AG10803 (cell line): ENCODE measurements at regions not wholly inside any gene's neighbourhood (a gene's known extent, or its start where the extent isn't known, plus 50 kb on each side); places are given as distances from the start of the nearest gene placed in this dataset.

Experiments
- DNase-seq: peaks from one replicate; pipeline ENCODE4 v3.0.0; 2010; ENCODE audit warnings: low read depth
- H3K4me3 ChIP-seq: 2 replicates; pipeline ENCODE4 v1.5.1; 2011; ENCODE audit warnings: mild to moderate bottlenecking, low read length, control low read depth
- TF ChIP-seq, protein P1 (sequence below): conservative IDR thresholded peaks from 2 replicates; pipeline ENCODE4 v1.5.1; 2011; ENCODE audit warnings: mild to moderate bottlenecking, low read length, control low read depth, inconsistent platforms

DNA sequence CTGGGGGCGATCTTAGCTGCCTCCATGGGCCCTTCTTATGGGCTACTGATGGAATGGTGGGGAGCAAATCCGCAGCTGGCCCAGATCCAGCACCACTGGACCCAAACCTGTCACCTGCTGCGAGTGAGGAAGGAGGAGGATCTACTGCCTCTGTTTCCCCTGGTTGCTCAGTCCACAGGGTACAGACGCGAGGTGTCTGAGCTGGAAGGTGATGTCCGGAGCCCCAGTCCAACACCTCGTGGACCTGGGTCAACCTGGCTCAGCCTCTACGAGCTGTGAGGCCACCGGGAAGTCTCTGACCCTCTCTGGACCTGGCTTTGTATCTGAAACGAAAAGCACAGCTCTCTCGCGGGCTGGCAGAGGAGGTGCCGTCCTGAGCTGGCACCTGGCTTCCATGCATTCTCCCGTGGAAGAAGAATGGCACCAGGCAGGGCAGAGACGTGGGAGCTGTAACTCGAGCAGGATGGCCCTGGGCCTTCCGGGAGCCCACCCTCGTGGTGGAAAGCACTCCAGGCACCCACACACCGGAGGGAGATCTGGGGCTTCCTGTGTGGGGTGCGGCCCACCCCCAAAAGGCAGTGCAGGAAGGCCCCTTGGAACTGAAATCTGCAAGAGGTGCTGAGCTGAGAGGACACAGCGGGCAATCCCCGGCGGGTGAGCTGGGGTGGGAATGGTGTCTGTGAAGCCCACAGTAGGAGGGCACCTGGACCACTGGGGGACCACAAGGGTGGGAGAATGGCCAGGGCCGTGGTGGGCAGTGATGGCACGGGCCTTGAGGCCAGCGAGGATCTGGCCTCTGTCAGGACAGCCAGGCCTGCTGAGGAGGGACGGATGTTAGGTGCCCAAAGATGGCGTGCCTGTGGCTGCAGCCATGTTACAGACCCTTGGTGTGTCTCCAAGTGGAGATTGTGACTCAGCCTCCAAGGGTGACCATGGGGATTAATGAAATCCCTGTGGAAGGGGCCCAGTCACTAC, 133.4 kb downstream of the OLFM1 start:
- TF ChIP-seq, protein P1, sequence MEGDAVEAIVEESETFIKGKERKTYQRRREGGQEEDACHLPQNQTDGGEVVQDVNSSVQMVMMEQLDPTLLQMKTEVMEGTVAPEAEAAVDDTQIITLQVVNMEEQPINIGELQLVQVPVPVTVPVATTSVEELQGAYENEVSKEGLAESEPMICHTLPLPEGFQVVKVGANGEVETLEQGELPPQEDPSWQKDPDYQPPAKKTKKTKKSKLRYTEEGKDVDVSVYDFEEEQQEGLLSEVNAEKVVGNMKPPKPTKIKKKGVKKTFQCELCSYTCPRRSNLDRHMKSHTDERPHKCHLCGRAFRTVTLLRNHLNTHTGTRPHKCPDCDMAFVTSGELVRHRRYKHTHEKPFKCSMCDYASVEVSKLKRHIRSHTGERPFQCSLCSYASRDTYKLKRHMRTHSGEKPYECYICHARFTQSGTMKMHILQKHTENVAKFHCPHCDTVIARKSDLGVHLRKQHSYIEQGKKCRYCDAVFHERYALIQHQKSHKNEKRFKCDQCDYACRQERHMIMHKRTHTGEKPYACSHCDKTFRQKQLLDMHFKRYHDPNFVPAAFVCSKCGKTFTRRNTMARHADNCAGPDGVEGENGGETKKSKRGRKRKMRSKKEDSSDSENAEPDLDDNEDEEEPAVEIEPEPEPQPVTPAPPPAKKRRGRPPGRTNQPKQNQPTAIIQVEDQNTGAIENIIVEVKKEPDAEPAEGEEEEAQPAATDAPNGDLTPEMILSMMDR, result no peak
- DNase-seq, result no peak

DNA sequence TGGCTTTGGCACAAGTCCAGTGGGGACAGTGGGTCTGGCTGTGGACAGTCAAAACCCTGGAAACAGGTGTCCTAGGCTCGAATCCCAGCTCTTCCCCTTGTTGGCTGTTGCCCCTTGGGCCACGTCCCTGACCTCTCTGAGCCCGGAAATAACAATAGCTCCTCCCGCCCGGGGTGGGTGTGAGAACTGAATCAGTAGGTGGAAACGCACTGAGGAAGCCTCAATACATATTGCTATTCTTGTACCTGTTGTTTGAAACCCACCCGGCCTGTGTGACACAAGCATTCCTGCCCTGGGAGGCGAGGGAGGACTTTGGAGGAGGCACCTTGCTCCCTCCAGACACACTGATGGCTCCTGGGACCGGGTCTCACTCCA, 134.1 kb downstream of the OLFM1 start:
- TF ChIP-seq, protein P1, result no peak
- DNase-seq, result no peak
- no peak overlapping the region for H3K4me3 ChIP-seq

More for the DNA sequence above, 133.4 kb downstream of the OLFM1 start:
- H3K4me3 ChIP-seq, result no peak overlapping the region

DNA sequence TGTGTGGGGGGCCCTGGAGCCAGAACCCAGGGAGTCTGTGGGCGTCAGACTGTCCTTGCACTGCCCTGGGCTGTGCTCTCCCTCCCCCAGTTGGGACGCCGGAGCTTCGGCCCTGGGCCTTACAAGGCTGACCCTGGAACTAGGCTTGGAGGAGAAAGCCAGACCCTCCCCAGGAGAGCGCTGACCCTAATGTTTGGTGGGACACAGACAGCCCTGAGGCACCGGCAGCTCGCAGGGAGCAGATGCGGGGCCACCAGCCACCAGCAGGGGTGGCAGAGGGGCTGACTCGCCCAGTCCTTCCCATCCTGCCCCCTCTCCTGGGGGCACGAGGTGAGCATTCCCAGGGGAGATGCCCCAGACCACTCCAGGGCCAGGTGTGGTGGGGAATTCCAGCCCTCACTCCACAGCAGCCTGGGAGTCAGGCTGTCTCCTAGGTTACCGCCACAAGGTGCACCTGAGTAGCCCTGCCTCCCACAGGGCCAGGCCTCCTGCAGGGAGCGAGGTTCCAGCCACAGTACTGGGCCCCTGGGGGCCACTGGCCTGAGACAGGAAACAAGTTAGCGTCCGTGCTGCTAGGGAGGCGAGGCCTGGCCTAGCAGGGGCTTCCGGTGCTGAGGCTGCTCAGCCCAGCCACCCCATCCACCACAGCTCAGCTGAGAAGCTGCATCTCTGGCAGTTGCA, 134.6 kb downstream of the OLFM1 start:
- TF ChIP-seq, protein P1, result no peak
- no peak overlapping the region for H3K4me3 ChIP-seq
- no peak for DNase-seq

DNA sequence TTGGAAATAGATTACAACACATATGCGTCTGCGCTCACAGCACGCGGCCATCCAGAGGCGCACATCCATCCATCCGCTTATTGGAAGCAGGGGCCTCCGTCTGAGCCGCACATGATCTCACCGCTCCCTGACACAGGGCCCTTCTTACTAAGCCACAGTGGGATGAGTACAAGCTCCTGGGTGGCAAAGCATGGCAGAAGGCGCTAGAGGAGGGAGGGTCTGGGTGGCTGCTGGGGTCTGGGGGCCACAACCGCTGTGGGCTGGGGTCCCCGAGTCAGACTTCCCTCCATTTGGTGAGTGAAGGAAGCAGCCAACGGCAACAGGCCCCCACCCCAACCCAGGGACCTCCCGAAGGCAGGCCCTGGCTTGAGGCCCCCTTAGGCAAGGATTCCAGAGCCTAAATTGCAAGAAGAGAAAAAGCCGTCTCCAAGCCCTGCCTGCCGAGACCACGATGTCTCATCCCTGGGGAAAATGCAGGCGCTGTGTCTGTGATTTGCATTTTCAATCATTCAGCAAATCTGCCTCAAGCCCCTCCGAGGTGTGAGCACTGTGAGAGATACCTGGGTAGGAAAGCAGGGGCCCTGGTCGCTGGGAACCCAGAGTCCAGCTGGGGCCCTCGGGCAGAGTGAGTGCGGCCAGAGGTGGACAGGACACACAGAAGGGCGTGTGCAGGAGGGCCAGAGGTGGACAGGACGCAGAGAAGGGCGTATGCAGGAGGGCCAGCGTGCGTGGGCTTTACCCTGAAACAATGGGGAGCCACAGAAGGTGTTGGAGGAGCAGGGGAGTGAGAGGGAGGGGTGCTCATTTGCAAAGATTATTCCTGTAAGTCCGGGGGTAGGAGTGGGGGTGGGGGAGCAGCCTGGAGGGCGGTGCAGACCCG, 135.7 kb downstream of the OLFM1 start:
- TF ChIP-seq, protein P1, result no peak

DNA sequence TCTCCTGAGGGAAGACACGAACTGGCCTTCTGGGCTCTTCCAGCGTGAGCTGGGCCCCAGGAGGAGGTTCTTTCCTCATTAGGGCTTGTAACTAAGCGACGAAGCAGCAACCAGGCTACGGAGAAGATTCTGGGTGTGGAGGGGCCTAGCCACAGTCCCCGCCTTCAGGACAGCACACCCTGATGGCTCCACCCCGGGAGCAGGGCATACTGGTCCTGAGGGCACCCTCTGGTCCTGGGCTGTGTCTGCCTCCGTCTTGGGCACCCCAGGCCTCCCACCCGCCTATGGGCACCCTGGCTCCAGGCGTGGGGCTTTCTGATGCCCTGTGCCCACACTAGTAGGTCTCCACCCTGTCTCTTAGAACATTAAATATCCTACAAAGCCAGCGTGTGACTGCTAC, 136.4 kb downstream of the OLFM1 start:
- no peak for DNase-seq
- TF ChIP-seq, protein P1, result no peak
- no peak overlapping the region for H3K4me3 ChIP-seq

More for the DNA sequence above, 135.7 kb downstream of the OLFM1 start:
- DNase-seq, result no peak
- H3K4me3 ChIP-seq, result no peak overlapping the region

DNA sequence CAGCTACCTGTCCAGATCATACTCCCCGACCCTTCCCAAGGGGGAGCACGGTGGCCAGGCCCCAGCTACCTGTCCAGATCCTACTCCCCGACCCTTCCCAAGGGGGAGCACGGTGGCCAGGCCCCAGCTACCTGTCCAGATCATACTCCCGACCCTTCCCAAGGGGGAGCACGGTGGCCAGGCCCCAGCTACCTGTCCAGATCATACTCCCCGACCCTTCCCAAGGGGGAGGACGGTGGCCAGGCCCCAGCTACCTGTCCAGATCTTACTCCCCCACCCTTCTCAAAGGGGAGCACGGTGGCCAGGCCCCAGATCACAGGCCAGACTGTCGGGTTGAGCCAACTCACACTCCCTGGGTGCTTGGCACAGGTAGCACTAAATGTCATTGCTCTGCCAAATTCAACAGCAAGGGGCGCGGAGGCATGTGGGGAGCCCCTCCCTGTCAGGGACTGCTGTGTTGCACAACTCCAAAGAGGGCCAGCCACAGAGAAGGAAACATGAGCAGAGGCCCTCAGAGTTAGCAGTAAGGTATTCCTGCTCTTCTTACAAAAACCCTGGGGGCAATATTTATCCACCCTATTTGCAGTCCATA, 136.9 kb downstream of the OLFM1 start:
- no peak overlapping the region for H3K4me3 ChIP-seq
- TF ChIP-seq, protein P1, result no peak
- no peak for DNase-seq
